ENCODE measurements at regions not wholly inside any gene's neighbourhood (a gene's known extent, or its start where the extent isn't known, plus 50 kb on each side); places are given as distances from the start of the nearest gene placed in this dataset.
"Not testable (repeated sequence)": the region's sequence is repeated elsewhere in the genome, so short reads cannot be mapped to it uniquely, and the experiment has no call there.

DNA sequence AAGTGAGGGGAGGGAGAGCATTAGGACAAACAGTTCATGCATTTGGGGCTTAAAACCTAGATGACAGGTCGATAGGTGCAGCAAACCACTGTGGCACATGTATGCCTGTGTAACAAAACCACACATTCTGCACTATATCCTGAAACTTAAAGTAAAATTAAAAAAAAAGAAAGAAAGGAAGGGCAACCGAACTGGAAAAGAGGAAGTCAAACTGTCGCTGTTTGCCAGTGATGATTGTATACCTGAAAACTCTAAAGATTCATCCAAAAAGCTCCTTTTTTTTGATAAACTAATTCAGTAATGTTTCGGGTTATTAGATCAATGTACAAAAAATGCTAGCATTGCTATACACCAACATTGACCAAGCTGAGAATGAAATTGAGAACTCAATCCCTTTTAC is 259.0 kb upstream of the ALG10 start:
- Histone ChIP-seq H3K9me3 (ENCODE audit: control insufficient read depth in 4 of 4, insufficient read depth in 3 of 4, low read length in 3 of 4) (peaks cover 0 to 12% (median 0%) of the 10 kb centered on the region in 4 donors), H3K4me3 (no peak overlapping the region), H3K9ac (ENCODE audit: insufficient read depth in 1 of 2, low read length in 2 of 2) (no peak overlapping the region), H3K36me3 (ENCODE audit: control insufficient read depth in 4 of 4, insufficient read depth in 4 of 4, low read length in 4 of 4) (no peaks in the 10 kb centered on the region), H3K4me1 (ENCODE audit: control insufficient read depth in 5 of 5, insufficient read depth in 5 of 5, low read length in 5 of 5) (no peaks in the 10 kb centered on the region), H3K27ac (ENCODE audit: low read depth in 1 of 2, low read length in 1 of 2) (no peak overlapping the region), H3K27me3 (ENCODE audit: control insufficient read depth in 3 of 3, insufficient read depth in 3 of 3, low read length in 2 of 3) (no peaks in the 10 kb centered on the region)
- TF ChIP-seq, protein P1, sequence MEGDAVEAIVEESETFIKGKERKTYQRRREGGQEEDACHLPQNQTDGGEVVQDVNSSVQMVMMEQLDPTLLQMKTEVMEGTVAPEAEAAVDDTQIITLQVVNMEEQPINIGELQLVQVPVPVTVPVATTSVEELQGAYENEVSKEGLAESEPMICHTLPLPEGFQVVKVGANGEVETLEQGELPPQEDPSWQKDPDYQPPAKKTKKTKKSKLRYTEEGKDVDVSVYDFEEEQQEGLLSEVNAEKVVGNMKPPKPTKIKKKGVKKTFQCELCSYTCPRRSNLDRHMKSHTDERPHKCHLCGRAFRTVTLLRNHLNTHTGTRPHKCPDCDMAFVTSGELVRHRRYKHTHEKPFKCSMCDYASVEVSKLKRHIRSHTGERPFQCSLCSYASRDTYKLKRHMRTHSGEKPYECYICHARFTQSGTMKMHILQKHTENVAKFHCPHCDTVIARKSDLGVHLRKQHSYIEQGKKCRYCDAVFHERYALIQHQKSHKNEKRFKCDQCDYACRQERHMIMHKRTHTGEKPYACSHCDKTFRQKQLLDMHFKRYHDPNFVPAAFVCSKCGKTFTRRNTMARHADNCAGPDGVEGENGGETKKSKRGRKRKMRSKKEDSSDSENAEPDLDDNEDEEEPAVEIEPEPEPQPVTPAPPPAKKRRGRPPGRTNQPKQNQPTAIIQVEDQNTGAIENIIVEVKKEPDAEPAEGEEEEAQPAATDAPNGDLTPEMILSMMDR (IDR thresholded peaks at IDR 0.05; ENCODE audit: control extremely low read depth, extremely low read depth) = no peak
- 50 to 60% methylated on average over 4 of the region's 4 CpGs for WGBS, 2 donors
- DNase-seq (no peak), ATAC-seq (ENCODE audit: insufficient read depth, low FRiP score) (no peak)

DNA sequence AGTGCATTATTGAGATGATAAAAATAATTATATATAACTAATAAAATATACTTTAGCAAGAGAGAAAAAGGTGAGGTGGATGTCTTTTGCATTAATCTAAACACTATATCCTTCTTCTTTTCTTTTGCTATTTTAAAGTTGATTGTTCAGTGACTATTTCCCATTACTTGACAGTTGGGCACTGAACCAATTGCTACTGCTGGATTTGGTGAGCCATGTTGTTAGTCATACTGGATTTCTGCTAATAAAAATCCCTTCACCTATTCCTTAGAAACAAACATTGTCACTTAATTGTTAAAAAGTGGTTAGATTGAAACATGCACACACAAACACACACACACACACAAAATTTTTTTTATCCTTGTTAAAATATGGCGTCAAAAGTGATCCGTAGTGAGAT is 251.6 kb upstream of the ALG10 start:
- 81 to 84% methylated on average over 2 of the region's 2 CpGs for WGBS, 2 donors
- H3K9ac ChIP-seq (ENCODE audit: insufficient read depth in 1 of 2, low read length in 2 of 2) = no peak overlapping the region
- no peaks in the 10 kb centered on the region for H3K4me1 ChIP-seq (ENCODE audit: control insufficient read depth in 5 of 5, insufficient read depth in 5 of 5, low read length in 5 of 5)
- no peaks in the 10 kb centered on the region for H3K27me3 ChIP-seq (ENCODE audit: control insufficient read depth in 3 of 3, insufficient read depth in 3 of 3, low read length in 2 of 3)
- ATAC-seq (ENCODE audit: insufficient read depth, low FRiP score) (no peak), DNase-seq (no peak)
- H3K9me3 ChIP-seq (ENCODE audit: control insufficient read depth in 4 of 4, insufficient read depth in 3 of 4, low read length in 3 of 4) = peaks cover 0 to 9% (median 0%) of the 10 kb centered on the region in 4 donors
- no peak overlapping the region for H3K27ac ChIP-seq (ENCODE audit: low read depth in 1 of 2, low read length in 1 of 2)
- TF ChIP-seq, protein P1 (IDR thresholded peaks at IDR 0.05; ENCODE audit: control extremely low read depth, extremely low read depth) = no peak
- H3K4me3 ChIP-seq = no peak overlapping the region
- H3K36me3 ChIP-seq (ENCODE audit: control insufficient read depth in 4 of 4, insufficient read depth in 4 of 4, low read length in 4 of 4) = no peaks in the 10 kb centered on the region

DNA sequence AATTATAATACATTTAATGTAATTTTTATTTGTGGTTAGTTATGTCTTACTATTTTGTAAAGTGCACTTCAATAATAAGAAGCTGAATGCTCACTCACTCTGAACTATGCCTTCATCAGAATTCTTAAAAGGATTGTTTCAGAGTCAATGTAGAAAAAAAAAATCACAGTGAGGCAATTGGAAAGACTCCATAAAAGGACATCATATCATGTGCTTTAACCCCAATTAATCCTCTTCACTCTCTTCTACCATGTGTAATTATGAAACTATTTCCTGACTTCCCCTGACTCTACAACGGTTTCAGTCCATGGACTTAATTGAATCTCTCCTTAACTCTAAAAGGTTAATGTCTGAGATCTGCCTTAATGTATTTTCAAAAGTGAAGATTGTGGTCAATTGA is 250.4 kb upstream of the ALG10 start:
- WGBS, 2 donors = 68 to 74% methylated on average over 1 of the region's 1 CpG
- no peak overlapping the region for H3K27ac ChIP-seq (ENCODE audit: low read depth in 1 of 2, low read length in 1 of 2)
- ATAC-seq (ENCODE audit: insufficient read depth, low FRiP score) (no peak), DNase-seq (no peak)
- no peaks in the 10 kb centered on the region for H3K4me1 ChIP-seq (ENCODE audit: control insufficient read depth in 5 of 5, insufficient read depth in 5 of 5, low read length in 5 of 5)
- H3K36me3 ChIP-seq (ENCODE audit: control insufficient read depth in 4 of 4, insufficient read depth in 4 of 4, low read length in 4 of 4) = no peaks in the 10 kb centered on the region
- no peak overlapping the region for H3K4me3 ChIP-seq
- H3K9me3 ChIP-seq (ENCODE audit: control insufficient read depth in 4 of 4, insufficient read depth in 3 of 4, low read length in 3 of 4) = peaks cover 0 to 7% (median 0%) of the 10 kb centered on the region in 4 donors
- TF ChIP-seq, protein P1 (IDR thresholded peaks at IDR 0.05; ENCODE audit: control extremely low read depth, extremely low read depth) = no peak
- no peak overlapping the region for H3K9ac ChIP-seq (ENCODE audit: insufficient read depth in 1 of 2, low read length in 2 of 2)
- no peaks in the 10 kb centered on the region for H3K27me3 ChIP-seq (ENCODE audit: control insufficient read depth in 3 of 3, insufficient read depth in 3 of 3, low read length in 2 of 3)

DNA sequence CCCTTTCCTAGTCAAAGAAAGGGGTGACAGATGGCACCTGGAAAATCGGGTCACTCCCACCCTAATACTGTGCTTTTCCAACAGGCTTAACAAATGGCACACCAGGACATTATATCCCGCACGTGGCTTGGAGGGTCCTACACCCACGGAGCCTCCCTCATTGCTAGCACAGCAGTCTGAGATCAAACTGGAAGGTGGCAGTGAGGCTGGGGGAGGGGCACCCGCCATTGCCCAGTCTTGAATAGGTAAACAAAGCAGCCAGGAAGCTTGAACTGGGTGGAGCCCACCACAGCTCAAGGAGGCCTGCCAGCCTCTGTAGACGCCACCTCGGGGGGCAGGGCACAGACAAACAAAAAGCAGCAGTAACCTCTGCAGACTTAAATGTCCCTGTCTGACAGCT is 249.2 kb upstream of the ALG10 start:
- ATAC-seq (ENCODE audit: insufficient read depth, low FRiP score); H3K9me3 ChIP-seq (ENCODE audit: control insufficient read depth in 4 of 4, insufficient read depth in 3 of 4, low read length in 3 of 4); H3K4me1 ChIP-seq (ENCODE audit: control insufficient read depth in 5 of 5, insufficient read depth in 5 of 5, low read length in 5 of 5); H3K27me3 ChIP-seq (ENCODE audit: control insufficient read depth in 3 of 3, insufficient read depth in 3 of 3, low read length in 2 of 3); H3K9ac ChIP-seq (ENCODE audit: insufficient read depth in 1 of 2, low read length in 2 of 2); H3K36me3 ChIP-seq (ENCODE audit: control insufficient read depth in 4 of 4, insufficient read depth in 4 of 4, low read length in 4 of 4); H3K27ac ChIP-seq (ENCODE audit: low read depth in 1 of 2, low read length in 1 of 2); H3K4me3 ChIP-seq; DNase-seq: not testable (repeated sequence)
- 77 to 88% methylated on average over 7 of the region's 7 CpGs for WGBS, 2 donors

All from lung (tissue), 11 donors.